ENCODE measurements at regions not wholly inside any gene's neighbourhood (a gene's known extent, or its start where the extent isn't known, plus 50 kb on each side); places are given as distances from the start of the nearest gene placed in this dataset.

DNA sequence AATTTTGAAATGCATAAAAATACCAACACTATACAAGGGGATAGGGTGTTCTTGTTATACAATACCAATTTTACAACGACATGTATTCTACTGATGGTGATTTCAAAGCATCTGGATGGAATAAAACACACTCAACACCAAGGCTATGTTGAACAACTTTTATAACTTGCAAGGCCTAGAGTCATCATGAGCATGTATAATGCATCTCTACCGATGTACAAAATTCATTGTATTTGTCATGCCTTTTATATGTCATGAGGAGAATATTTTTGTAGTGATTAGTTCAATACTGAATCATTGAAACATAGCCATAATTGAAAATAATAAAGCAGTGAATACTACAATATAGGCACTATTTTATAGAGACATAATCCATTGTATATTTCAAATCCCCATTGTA lies 160.2 kb downstream of the ETV1 start:
- intact Hi-C loops (cut with micrococcal nuclease; ENCODE audit: unreplicated experiment): no loop called here
- ATAC-seq: no peak

More for the DNA sequence above, 160.2 kb downstream of the ETV1 start:
- Histone ChIP-seq H3K9ac (ENCODE audit: control insufficient read depth, insufficient read depth, low read length) (no peak overlapping the region), H3K4me3 (no peak overlapping the region), H3K79me2 (ENCODE audit: control insufficient read depth, insufficient read depth, low read length) (no peaks in the 10 kb centered on the region), H4K20me1 (ENCODE audit: control insufficient read depth, insufficient read depth) (no peaks in the 10 kb centered on the region), H2AFZ (ENCODE audit: control insufficient read depth, low read depth, low read length) (no peak overlapping the region), H3K4me1 (ENCODE audit: control insufficient read depth, insufficient read depth, low read length) (no peaks in the 10 kb centered on the region), H3K4me2 (ENCODE audit: control insufficient read depth, insufficient read depth) (no peak overlapping the region), H3K27me3 (replicated peaks in 1 of 2; ENCODE audit: control insufficient read depth in 2 of 2, insufficient read depth in 2 of 2, low read length in 1 of 2) (no peaks in the 10 kb centered on the region), H3K36me3 (ENCODE audit: control insufficient read depth in 2 of 2, insufficient read depth in 2 of 2, low read length in 1 of 2) (no peaks in the 10 kb centered on the region), H3K9me3 (replicated peaks; ENCODE audit: control insufficient read depth, insufficient read depth, low read length) (no peaks in the 10 kb centered on the region), H3K27ac (ENCODE audit: control insufficient read depth, insufficient read depth) (no peak overlapping the region)
- no peak for FAIRE-seq
- BruUV-seq (replicated peaks): no TSS peak
- DNase-seq (ENCODE audit: low read depth, low spot score): no peak
- no peak for TF ChIP-seq STAT1 (conservative IDR thresholded peaks at IDR 0.05)
- TF ChIP-seq ZBTB40 (IDR thresholded peaks at IDR 0.05; ENCODE audit: borderline replicate concordance): no peak
- TF ChIP-seq ATF2 (IDR thresholded peaks at IDR 0.05; ENCODE audit: low read length): no peak
- TF ChIP-seq, protein P1, sequence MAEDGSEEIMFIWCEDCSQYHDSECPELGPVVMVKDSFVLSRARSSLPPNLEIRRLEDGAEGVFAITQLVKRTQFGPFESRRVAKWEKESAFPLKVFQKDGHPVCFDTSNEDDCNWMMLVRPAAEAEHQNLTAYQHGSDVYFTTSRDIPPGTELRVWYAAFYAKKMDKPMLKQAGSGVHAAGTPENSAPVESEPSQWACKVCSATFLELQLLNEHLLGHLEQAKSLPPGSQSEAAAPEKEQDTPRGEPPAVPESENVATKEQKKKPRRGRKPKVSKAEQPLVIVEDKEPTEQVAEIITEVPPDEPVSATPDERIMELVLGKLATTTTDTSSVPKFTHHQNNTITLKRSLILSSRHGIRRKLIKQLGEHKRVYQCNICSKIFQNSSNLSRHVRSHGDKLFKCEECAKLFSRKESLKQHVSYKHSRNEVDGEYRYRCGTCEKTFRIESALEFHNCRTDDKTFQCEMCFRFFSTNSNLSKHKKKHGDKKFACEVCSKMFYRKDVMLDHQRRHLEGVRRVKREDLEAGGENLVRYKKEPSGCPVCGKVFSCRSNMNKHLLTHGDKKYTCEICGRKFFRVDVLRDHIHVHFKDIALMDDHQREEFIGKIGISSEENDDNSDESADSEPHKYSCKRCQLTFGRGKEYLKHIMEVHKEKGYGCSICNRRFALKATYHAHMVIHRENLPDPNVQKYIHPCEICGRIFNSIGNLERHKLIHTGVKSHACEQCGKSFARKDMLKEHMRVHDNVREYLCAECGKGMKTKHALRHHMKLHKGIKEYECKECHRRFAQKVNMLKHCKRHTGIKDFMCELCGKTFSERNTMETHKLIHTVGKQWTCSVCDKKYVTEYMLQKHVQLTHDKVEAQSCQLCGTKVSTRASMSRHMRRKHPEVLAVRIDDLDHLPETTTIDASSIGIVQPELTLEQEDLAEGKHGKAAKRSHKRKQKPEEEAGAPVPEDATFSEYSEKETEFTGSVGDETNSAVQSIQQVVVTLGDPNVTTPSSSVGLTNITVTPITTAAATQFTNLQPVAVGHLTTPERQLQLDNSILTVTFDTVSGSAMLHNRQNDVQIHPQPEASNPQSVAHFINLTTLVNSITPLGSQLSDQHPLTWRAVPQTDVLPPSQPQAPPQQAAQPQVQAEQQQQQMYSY (CRISPR knock-in tag; IDR thresholded peaks at IDR 0.05): no peak
- TF ChIP-seq EGR1 (IDR thresholded peaks at IDR 0.05; ENCODE audit: borderline replicate concordance in 1 of 2, low read depth in 2 of 2, low read length in 2 of 2): no peak
- no peak for TF ChIP-seq POU2F2 (IDR thresholded peaks at IDR 0.05; ENCODE audit: borderline replicate concordance, low read depth, low read length)
- TF ChIP-seq YBX1 (IDR thresholded peaks at IDR 0.05): no peak
- TF ChIP-seq IKZF1 (conservative IDR thresholded peaks at IDR 0.05): no peak
- TF ChIP-seq BHLHE40 (IDR thresholded peaks at IDR 0.05; ENCODE audit: borderline replicate concordance in 1 of 2, low read depth in 2 of 2, low read length in 1 of 2): no peak
- TF ChIP-seq STAT3 (IDR thresholded peaks at IDR 0.05; ENCODE audit: low read depth, low read length): no peak
- TF ChIP-seq, protein P2, sequence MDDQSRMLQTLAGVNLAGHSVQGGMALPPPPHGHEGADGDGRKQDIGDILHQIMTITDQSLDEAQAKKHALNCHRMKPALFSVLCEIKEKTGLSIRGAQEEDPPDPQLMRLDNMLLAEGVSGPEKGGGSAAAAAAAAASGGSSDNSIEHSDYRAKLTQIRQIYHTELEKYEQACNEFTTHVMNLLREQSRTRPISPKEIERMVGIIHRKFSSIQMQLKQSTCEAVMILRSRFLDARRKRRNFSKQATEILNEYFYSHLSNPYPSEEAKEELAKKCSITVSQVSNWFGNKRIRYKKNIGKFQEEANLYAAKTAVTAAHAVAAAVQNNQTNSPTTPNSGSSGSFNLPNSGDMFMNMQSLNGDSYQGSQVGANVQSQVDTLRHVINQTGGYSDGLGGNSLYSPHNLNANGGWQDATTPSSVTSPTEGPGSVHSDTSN (IDR thresholded peaks at IDR 0.05; ENCODE audit: insufficient replicate concordance, low read depth, low read length): no peak
- POLR2A ChIA-PET: no interaction called here
- RAD21 ChIA-PET (ENCODE audit: unreplicated experiment): no interaction called here
- CTCF ChIA-PET: no interaction called here
- 29% methylated on average over 2 of the region's 2 CpGs for WGBS (ENCODE audit: insufficient coverage, insufficient replicate concordance, low lambda C conversion rate, missing lambda C conversion rate)
- SMC1A ChIA-PET (ENCODE audit: uncharacterized antibody, unreplicated experiment): no interaction called here
- in situ Hi-C loops (cut with MboI): no loop called here

Data from GM12878 (cell line).